SH-SY5Y (cell line): ENCODE measurements at regions not wholly inside any gene's neighbourhood (a gene's known extent, or its start where the extent isn't known, plus 50 kb on each side); places are given as distances from the start of the nearest gene placed in this dataset.

Source experiments
- GATA2 ChIP-seq: IDR thresholded peaks from 2 replicates; pipeline ENCODE4 v1.6.1; 2011; ENCODE audit warnings: mild to moderate bottlenecking, low read depth, low read length
- GATA3 ChIP-seq: IDR thresholded peaks from 2 replicates; pipeline ENCODE4 v1.6.1; 2011; ENCODE audit warnings: low read depth, mild to moderate bottlenecking, low read length, moderate library complexity

GRCh38 chr9:20170122-20170521 lies 381.3 kb upstream of the SLC24A2 start:
- TF ChIP-seq GATA2 (no peak), GATA3 (no peak)
